ENCODE measurements at regions not wholly inside any gene's neighbourhood (a gene's known extent, or its start where the extent isn't known, plus 50 kb on each side); places are given as distances from the start of the nearest gene placed in this dataset.

- no peak overlapping the region for H3K27ac ChIP-seq (ENCODE audit: low read depth, low read length)
Observed at GRCh38 chr2:217096474-217097225, 236.8 kb upstream of the TNP1 start.

GRCh38 chr2:217095511-217096205 lies 235.8 kb upstream of the TNP1 start:
- H3F3A ChIP-seq (ENCODE audit: control insufficient read depth, insufficient read depth) = no peaks in the 10 kb centered on the region
- H3K9me3 ChIP-seq (ENCODE audit: control insufficient read depth, insufficient read depth, low read length) = no peaks in the 10 kb centered on the region
- H3K79me2 ChIP-seq (ENCODE audit: control insufficient read depth, low read length) = no peaks in the 10 kb centered on the region
- no peaks in the 10 kb centered on the region for H4K20me1 ChIP-seq (ENCODE audit: control insufficient read depth, insufficient read depth, low read depth, low read length)
- H3K9me2 ChIP-seq (replicated peaks; ENCODE audit: control insufficient read depth, low read length) = no peaks in the 10 kb centered on the region
- H3K4me2 ChIP-seq (ENCODE audit: low read length) = no peak overlapping the region
- TF ChIP-seq EZH2phosphoT487 (IDR thresholded peaks at IDR 0.05; ENCODE audit: borderline replicate concordance, low read length) = no peak
- TF ChIP-seq CTCF (IDR thresholded peaks at IDR 0.05; ENCODE audit: low read depth, low read length, poor library complexity, severe bottlenecking) = no peak
- no peaks in the 10 kb centered on the region for H3K27me3 ChIP-seq (ENCODE audit: control insufficient read depth, low read length)
- H3K27ac ChIP-seq (ENCODE audit: low read depth, low read length) = no peak overlapping the region
- no peaks in the 10 kb centered on the region for H3K4me1 ChIP-seq (ENCODE audit: control insufficient read depth, low read length)
- no peak overlapping the region for H3K4me3 ChIP-seq (ENCODE audit: low read length)
- H3K36me3 ChIP-seq (ENCODE audit: control insufficient read depth, low read length) = no peaks in the 10 kb centered on the region

More at GRCh38 chr2:217096474-217097225, 236.8 kb upstream of the TNP1 start:
- Histone ChIP-seq H3K79me2 (ENCODE audit: control insufficient read depth, low read length) (no peaks in the 10 kb centered on the region), H3K27me3 (ENCODE audit: control insufficient read depth, low read length) (no peaks in the 10 kb centered on the region), H3K4me2 (ENCODE audit: low read length) (no peak overlapping the region), H3K4me3 (ENCODE audit: low read length) (no peak overlapping the region), H3K9me2 (replicated peaks; ENCODE audit: control insufficient read depth, low read length) (no peaks in the 10 kb centered on the region), H3F3A (ENCODE audit: control insufficient read depth, insufficient read depth) (no peaks in the 10 kb centered on the region), H4K20me1 (ENCODE audit: control insufficient read depth, insufficient read depth, low read depth, low read length) (no peaks in the 10 kb centered on the region), H3K36me3 (ENCODE audit: control insufficient read depth, low read length) (no peaks in the 10 kb centered on the region), H3K9me3 (ENCODE audit: control insufficient read depth, insufficient read depth, low read length) (no peaks in the 10 kb centered on the region), H3K4me1 (ENCODE audit: control insufficient read depth, low read length) (no peaks in the 10 kb centered on the region)
- no peak for TF ChIP-seq CTCF (IDR thresholded peaks at IDR 0.05; ENCODE audit: low read depth, low read length, poor library complexity, severe bottlenecking)
- TF ChIP-seq EZH2phosphoT487 (IDR thresholded peaks at IDR 0.05; ENCODE audit: borderline replicate concordance, low read length) = no peak

- no peak for TF ChIP-seq EZH2phosphoT487 (IDR thresholded peaks at IDR 0.05; ENCODE audit: borderline replicate concordance, low read length)
- TF ChIP-seq CTCF (IDR thresholded peaks at IDR 0.05; ENCODE audit: low read depth, low read length, poor library complexity, severe bottlenecking) = no peak
- Histone ChIP-seq H3K4me2 (ENCODE audit: low read length) (no peak overlapping the region), H3K9me2 (replicated peaks; ENCODE audit: control insufficient read depth, low read length) (no peaks in the 10 kb centered on the region), H3K4me1 (ENCODE audit: control insufficient read depth, low read length) (peaks cover 7% of the 10 kb centered on the region), H3K36me3 (ENCODE audit: control insufficient read depth, low read length) (no peaks in the 10 kb centered on the region), H3K27ac (ENCODE audit: low read depth, low read length) (no peak overlapping the region), H3F3A (ENCODE audit: control insufficient read depth, insufficient read depth) (no peaks in the 10 kb centered on the region), H4K20me1 (ENCODE audit: control insufficient read depth, insufficient read depth, low read depth, low read length) (no peaks in the 10 kb centered on the region), H3K79me2 (ENCODE audit: control insufficient read depth, low read length) (no peaks in the 10 kb centered on the region), H3K4me3 (ENCODE audit: low read length) (no peak overlapping the region), H3K9me3 (ENCODE audit: control insufficient read depth, insufficient read depth, low read length) (no peaks in the 10 kb centered on the region), H3K27me3 (ENCODE audit: control insufficient read depth, low read length) (no peaks in the 10 kb centered on the region)
Observed at GRCh38 chr2:217092710-217093379, 233.0 kb upstream of the TNP1 start.

All from DOHH2 (cell line).